ENCODE measurements at regions not wholly inside any gene's neighbourhood (a gene's known extent, or its start where the extent isn't known, plus 50 kb on each side); places are given as distances from the start of the nearest gene placed in this dataset.

DNA sequence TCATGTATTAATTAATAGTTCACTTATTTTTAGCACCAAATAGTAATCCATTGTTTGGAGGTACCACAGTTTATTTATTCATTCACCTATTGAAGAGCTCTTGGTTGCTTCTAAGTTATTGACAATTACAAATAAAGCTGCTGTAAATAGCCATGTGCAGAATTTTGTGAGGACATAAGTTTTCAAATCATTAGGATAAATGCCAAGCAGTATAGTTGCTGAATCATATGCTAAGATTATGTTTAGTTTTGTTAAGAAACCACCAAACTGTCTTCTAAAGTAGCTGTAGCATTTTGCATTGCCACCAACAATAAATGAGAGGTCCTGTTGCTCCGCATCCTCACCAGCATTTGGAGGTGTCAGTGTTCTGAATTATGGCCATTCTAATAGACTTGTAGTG is 2126.8 kb downstream of the PCDH9 start:
- Mint-ChIP-seq H3K27ac (no peak overlapping the region), H3K4me3 (ENCODE audit: low read depth) (no peak overlapping the region), H3K36me3 (ENCODE audit: insufficient read depth) (peaks cover 15% of the 10 kb centered on the region), H3K9me3 (ENCODE audit: low read depth) (peaks cover 32% of the 10 kb centered on the region), H3K4me1 (ENCODE audit: low read depth) (peaks cover 14% of the 10 kb centered on the region), H3K27me3 (no peaks in the 10 kb centered on the region)
- no peak for DNase-seq (ENCODE audit: low spot score, unreplicated experiment)
- TF ChIP-seq, protein P1, sequence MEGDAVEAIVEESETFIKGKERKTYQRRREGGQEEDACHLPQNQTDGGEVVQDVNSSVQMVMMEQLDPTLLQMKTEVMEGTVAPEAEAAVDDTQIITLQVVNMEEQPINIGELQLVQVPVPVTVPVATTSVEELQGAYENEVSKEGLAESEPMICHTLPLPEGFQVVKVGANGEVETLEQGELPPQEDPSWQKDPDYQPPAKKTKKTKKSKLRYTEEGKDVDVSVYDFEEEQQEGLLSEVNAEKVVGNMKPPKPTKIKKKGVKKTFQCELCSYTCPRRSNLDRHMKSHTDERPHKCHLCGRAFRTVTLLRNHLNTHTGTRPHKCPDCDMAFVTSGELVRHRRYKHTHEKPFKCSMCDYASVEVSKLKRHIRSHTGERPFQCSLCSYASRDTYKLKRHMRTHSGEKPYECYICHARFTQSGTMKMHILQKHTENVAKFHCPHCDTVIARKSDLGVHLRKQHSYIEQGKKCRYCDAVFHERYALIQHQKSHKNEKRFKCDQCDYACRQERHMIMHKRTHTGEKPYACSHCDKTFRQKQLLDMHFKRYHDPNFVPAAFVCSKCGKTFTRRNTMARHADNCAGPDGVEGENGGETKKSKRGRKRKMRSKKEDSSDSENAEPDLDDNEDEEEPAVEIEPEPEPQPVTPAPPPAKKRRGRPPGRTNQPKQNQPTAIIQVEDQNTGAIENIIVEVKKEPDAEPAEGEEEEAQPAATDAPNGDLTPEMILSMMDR (IDR thresholded peaks at IDR 0.05; ENCODE audit: unreplicated experiment): no peak

DNA sequence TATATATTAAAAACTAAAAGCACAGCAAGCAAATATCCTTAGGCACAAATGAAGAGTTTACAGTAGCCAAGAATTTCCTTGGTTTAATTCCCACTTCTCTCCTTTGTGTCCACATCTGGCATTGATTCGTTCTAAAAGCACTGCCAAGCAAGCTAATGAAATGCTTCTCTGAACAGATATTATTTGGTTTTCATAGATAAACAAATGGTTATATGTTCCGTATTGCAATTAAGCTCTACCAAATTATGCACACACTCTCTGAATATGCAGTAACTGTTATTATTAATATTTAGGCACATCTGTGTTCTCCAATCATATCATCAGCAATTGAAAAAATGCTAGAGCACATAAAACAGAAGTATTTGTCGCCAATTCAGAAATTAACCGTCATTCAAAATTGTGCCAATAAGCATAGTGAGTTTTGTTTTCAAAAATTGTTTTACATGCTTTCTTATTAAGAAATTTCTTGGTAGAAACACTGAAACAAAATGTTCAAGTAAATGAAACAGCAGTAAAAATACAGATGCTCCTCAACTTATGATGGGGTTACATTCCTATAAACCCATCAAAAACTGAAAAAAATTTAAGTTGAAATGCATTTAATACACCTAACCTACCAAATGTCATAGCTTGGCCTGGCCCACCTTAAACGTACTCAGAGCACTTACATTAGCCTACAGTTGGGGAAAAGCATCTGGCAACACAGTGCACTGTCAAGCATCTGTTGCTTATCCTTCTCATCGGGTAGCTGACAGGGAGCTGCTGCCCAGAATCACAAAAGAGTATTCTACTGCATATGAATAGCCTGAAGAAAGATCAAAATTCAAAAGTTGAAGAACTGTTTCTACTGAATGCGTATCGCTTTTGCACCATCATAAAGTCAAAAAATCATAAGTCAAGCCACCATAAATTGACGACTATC is 2134.7 kb downstream of the PCDH9 start:
- Mint-ChIP-seq H3K36me3 (ENCODE audit: insufficient read depth) (no peaks in the 10 kb centered on the region), H3K9me3 (ENCODE audit: low read depth) (peaks cover 9% of the 10 kb centered on the region), H3K4me3 (ENCODE audit: low read depth) (no peak overlapping the region), H3K27me3 (no peaks in the 10 kb centered on the region), H3K4me1 (ENCODE audit: low read depth) (peaks cover 5% of the 10 kb centered on the region), H3K27ac (no peak overlapping the region)
- DNase-seq (ENCODE audit: low spot score, unreplicated experiment): no peak
- TF ChIP-seq, protein P1 (IDR thresholded peaks at IDR 0.05; ENCODE audit: unreplicated experiment): no peak

DNA sequence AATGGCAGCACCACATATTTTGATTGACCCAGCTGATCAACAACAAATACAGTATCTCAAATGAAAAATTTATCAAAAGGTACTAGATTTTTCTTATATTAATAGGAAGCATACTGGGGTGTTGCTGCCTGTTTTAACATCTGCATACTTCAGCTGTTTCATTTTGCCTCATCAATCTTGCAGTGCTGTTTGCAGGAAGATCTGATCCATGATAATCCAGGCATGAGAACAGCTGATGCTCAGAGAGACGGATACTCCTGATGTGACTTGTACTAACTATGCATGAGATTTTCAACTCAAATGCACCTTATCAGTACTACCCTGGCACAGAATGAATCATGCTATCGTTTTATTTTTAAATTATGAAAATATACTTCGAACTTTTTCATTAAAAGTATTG is 2136.8 kb downstream of the PCDH9 start:
- H3K4me1 Mint-ChIP-seq (ENCODE audit: low read depth): peaks cover 4% of the 10 kb centered on the region
- DNase-seq (ENCODE audit: low spot score, unreplicated experiment): no peak
- H3K27me3 Mint-ChIP-seq: no peaks in the 10 kb centered on the region
- TF ChIP-seq, protein P1 (IDR thresholded peaks at IDR 0.05; ENCODE audit: unreplicated experiment): no peak
- H3K36me3 Mint-ChIP-seq (ENCODE audit: insufficient read depth): no peaks in the 10 kb centered on the region
- H3K9me3 Mint-ChIP-seq (ENCODE audit: low read depth): peaks cover 9% of the 10 kb centered on the region
- no peak overlapping the region for H3K27ac Mint-ChIP-seq
- H3K4me3 Mint-ChIP-seq (ENCODE audit: low read depth): no peak overlapping the region

DNA sequence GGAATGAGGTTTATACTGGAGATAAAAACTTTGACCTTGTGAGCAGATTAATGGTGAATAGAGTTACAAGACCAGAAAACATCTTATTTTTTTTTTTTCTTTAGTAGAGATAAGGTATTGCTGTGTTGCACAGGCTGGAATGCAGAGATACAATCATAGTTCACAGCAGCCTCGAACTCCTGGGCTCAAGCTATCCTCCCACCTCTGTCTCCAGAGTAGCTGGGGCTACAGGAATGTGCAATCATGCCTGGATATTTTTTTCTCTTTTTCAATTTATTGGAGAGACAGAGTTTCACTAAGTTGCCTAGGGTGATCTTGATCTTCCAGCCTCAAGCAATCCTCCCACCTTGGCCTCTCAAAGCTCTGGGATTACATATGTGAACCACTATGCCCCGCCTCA is 2139.1 kb downstream of the PCDH9 start:
- Mint-ChIP-seq H3K4me3 (ENCODE audit: low read depth) (no peak overlapping the region), H3K27me3 (no peaks in the 10 kb centered on the region), H3K27ac (no peak overlapping the region), H3K4me1 (ENCODE audit: low read depth) (peaks cover 4% of the 10 kb centered on the region), H3K36me3 (ENCODE audit: insufficient read depth) (no peaks in the 10 kb centered on the region), H3K9me3 (ENCODE audit: low read depth) (peaks cover 9% of the 10 kb centered on the region)
- DNase-seq (ENCODE audit: low spot score, unreplicated experiment): no peak
- TF ChIP-seq, protein P1 (IDR thresholded peaks at IDR 0.05; ENCODE audit: unreplicated experiment): no peak

DNA sequence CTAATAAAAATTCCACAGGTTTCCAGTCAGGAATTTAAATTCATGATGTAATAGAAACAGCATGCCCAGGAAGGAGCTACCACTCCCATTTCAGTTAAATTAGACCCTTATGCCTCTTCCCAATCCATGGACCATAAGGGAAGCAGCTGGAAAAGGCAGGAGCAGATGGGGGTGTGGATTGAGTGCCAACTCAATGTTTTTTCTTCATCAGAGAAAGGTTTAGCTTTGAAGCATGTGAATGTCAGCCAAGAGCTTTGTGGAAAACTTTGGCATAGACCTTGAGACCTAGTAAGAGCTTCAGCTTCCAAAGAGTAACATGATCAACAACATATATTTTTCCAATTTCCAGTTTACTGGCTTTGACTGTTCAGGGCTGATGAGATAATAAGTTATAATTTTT is 2139.9 kb downstream of the PCDH9 start:
- Mint-ChIP-seq H3K4me3 (ENCODE audit: low read depth) (no peak overlapping the region), H3K9me3 (ENCODE audit: low read depth) (peaks cover 9% of the 10 kb centered on the region), H3K36me3 (ENCODE audit: insufficient read depth) (no peaks in the 10 kb centered on the region), H3K4me1 (ENCODE audit: low read depth) (peaks cover 4% of the 10 kb centered on the region), H3K27ac (no peak overlapping the region), H3K27me3 (no peaks in the 10 kb centered on the region)
- no peak for DNase-seq (ENCODE audit: low spot score, unreplicated experiment)
- TF ChIP-seq, protein P1 (IDR thresholded peaks at IDR 0.05; ENCODE audit: unreplicated experiment): no peak
